ENCODE measurements at regions not wholly inside any gene's neighbourhood (a gene's known extent, or its start where the extent isn't known, plus 50 kb on each side); places are given as distances from the start of the nearest gene placed in this dataset.

DNA sequence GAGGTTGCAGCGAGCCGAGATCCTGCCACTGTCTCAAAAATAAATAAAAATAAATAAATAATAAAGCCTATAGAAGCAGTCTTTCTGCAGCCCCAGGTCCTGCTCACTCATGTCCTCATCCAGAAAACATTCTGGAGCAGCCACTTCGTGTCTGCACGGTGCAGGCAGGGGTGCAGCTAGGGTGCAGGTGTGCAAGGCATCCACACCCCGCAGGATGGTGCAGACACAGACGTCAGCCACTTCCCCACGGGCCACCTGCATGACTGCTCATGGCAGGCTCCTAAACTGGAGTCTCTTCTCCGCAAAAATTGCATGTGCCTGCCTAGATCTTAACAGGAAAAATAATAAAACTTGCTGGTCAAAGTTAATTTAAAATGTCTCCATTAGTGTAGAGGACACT lies 80.2 kb upstream of the SNTG2 start:
- TF ChIP-seq POLR2A (IDR thresholded peaks at IDR 0.05; ENCODE audit: low read length) (no peak), GATA1 (IDR thresholded peaks at IDR 0.05; ENCODE audit: low read depth, low read length) (no peak)

Measured in erythroblast (primary cell).